Panc1 (cell line): ENCODE measurements at regions not wholly inside any gene's neighbourhood (a gene's known extent, or its start where the extent isn't known, plus 50 kb on each side); places are given as distances from the start of the nearest gene placed in this dataset.

ENCODE experiments used
- ATAC-seq: fragments of 200-7000 bp; cut with Tn5 transposase; 2 replicates; pipeline ENCODE4 v1.9.1; 2020; ENCODE audit warnings: mild to moderate bottlenecking, moderate library complexity
- BruUV-seq: library from RNA; stranded (reverse); fragments of 400-500 nt; replicated peaks from 2 replicates; lab custom pipeline; 2021; lab: Mats Ljungman, UMichigan
- CTCF ChIA-PET: fragments of 300-600 bp; sonication (Branson Sonifier 250); formaldehyde crosslinking; loops from one replicate; lab custom pipeline; 2022; ENCODE audit warnings: antibody characterized with exemption; lab: Charles Lee
- POLR2A ChIA-PET: fragments of 300-600 bp; sonication (Branson Sonifier 250); formaldehyde crosslinking; loops from one replicate; lab custom pipeline; 2022; ENCODE audit warnings: antibody characterized with exemption; lab: Charles Lee
- DNase-seq: peaks from one replicate; pipeline ENCODE4 v3.0.0-alpha.2; 2010; ENCODE audit warnings: low read depth, low spot score
- H3K27ac ChIP-seq: 2 replicates; pipeline ENCODE4 v1.5.1; 2011; ENCODE audit warnings: mild to moderate bottlenecking, low read length, inconsistent platforms
- H3K27me3 ChIP-seq: fragments of 200-500 bp; sonication (Bioruptor generic); 2 replicates; pipeline ENCODE4 v1.6.0; 2014; ENCODE audit warnings: low read length, inconsistent platforms; ENCODE audit not compliant: control insufficient read depth, insufficient read depth
- H3K36me3 ChIP-seq: fragments of 200-500 bp; sonication (Bioruptor generic); 2 replicates; pipeline ENCODE4 v1.5.1; 2014; ENCODE audit warnings: inconsistent platforms, mild to moderate bottlenecking, low read length, moderate library complexity; ENCODE audit not compliant: control insufficient read depth, insufficient read depth
- H3K4me1 ChIP-seq: 2 replicates; pipeline ENCODE4 v1.5.1; 2011; ENCODE audit warnings: inconsistent platforms, mild to moderate bottlenecking, low read length, moderate library complexity; ENCODE audit not compliant: control insufficient read depth, insufficient read depth
- H3K4me3 ChIP-seq, 2 experiments: 2 replicates each; pipeline ENCODE4 v1.5.1; 2011 to 2012; ENCODE audit warnings: low read depth in 2 of 2, low read length in 2 of 2, mild to moderate bottlenecking in 2 of 2, inconsistent platforms in 1 of 2, moderate library complexity in 1 of 2
- H3K9me3 ChIP-seq: fragments of 200-500 bp; sonication (Bioruptor generic); 2 replicates; pipeline ENCODE4 v1.5.1; 2014; ENCODE audit warnings: low read depth, mild to moderate bottlenecking, inconsistent platforms, low read length, moderate library complexity; ENCODE audit not compliant: control insufficient read depth, insufficient read depth
- POLR2AphosphoS5 ChIP-seq: IDR thresholded peaks from 2 replicates; pipeline ENCODE4 v1.6.1; 2012; ENCODE audit warnings: mild to moderate bottlenecking, low read depth, low read length, moderate library complexity
- SIN3A ChIP-seq: IDR thresholded peaks from 2 replicates; pipeline ENCODE4 v1.6.1; 2012; ENCODE audit warnings: low read depth, mild to moderate bottlenecking, low read length, moderate library complexity, borderline replicate concordance; ENCODE audit not compliant: insufficient read depth
- TCF7L2 ChIP-seq: IDR thresholded peaks from 2 replicates; pipeline ENCODE4 v1.6.1; 2011; ENCODE audit warnings: mild to moderate bottlenecking, low read depth, low read length, inconsistent platforms
- in situ Hi-C: cut with HindIII; loops from 2 replicates; pipeline ENCODE4 v1.10.0; 2016; ENCODE audit warnings: low sequenced_read_pairs, low pct_unique_long_range_greater_than_20kb
- intact Hi-C: fragments of 100-400 bp; cut with micrococcal nuclease; formaldehyde crosslinking; loops from one replicate; pipeline ENCODE4 v1.10.0; 2022; ENCODE audit not compliant: unreplicated experiment
- TF ChIP-seq, protein P1 (sequence below): fragments of 450-650 bp; IDR thresholded peaks from 2 replicates; pipeline ENCODE4 v1.5.1; 2017; ENCODE audit warnings: mild to moderate bottlenecking
- TF ChIP-seq, protein P2 (sequence below), 2 experiments: IDR thresholded peaks; 2 replicates each; pipeline ENCODE4 v1.6.1; 2011 to 2012; ENCODE audit warnings: low read depth in 2 of 2, control low read depth in 1 of 2, low read length in 1 of 2, mild to moderate bottlenecking in 1 of 2, moderate library complexity in 1 of 2; ENCODE audit not compliant: insufficient read depth in 1 of 2

DNA sequence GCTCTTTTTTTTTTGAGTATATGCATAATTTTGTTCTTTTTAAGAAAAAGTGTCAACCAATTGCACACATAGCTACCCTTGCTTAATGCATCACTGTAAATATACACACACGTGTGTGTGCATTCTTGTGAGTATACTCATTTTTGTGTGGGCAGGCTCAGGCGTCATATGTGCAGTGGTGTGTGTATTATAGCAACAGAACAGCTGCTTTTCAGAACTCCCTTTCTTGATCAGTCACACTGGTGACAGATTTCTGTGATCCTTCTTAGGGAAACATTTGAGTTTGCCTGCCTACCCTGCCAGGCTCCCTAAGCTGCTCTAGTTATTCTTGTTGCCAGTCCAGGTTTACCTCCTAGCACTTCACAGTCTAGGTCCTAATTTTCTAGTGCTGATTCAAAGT is 287.0 kb upstream of the SEMA6A start:
- H3K4me3 ChIP-seq, result no peak overlapping the region
- ChIA-PET POLR2A (interaction anchor here (1.1 kb wide), 1 partner anchor 247 kb away, joined by 6 read pairs; no protein-coding TSS in a partner anchor), CTCF (no interaction called here)
- no TSS peak for BruUV-seq
- intact Hi-C loops, result no loop called here
- H3K9me3 ChIP-seq, result no peaks in the 10 kb centered on the region
- no peaks in the 10 kb centered on the region for H3K36me3 ChIP-seq
- H3K4me1 ChIP-seq, result no peaks in the 10 kb centered on the region
- TF ChIP-seq POLR2AphosphoS5 (no peak), TCF7L2 (no peak)
- no peaks in the 10 kb centered on the region for H3K27me3 ChIP-seq
- no peak overlapping the region for H3K27ac ChIP-seq
- no peak for ATAC-seq
- no peak for DNase-seq
- in situ Hi-C loops, result no loop called here

DNA sequence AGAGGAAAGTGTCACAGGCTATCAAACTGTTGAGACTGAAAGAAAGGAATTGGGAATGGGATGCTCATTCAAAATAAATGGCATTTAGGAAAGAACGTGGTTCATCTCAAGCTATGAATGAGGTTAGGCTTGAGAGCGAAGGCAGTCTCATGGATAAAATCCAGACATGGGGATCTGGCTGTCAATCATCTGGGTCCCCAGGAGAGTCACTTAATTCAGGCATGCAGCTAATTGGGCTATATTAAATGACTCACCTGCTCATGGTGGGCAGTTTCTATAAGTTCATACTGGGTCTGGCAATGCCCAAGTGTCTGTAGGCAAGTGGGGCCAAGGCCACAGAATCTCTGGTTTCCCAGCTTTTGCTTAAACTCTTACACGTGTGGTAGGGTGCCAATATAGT is 286.5 kb upstream of the SEMA6A start:
- ChIA-PET CTCF (no interaction called here), POLR2A (interaction anchor here (1.1 kb wide), 1 partner anchor 246 kb away, joined by 6 read pairs; no protein-coding TSS in a partner anchor)
- Histone ChIP-seq H3K4me3 (no peak overlapping the region), H3K27ac (no peak overlapping the region), H3K4me1 (no peaks in the 10 kb centered on the region), H3K9me3 (no peaks in the 10 kb centered on the region), H3K27me3 (no peaks in the 10 kb centered on the region), H3K36me3 (no peaks in the 10 kb centered on the region)
- intact Hi-C loops (no loop called here), in situ Hi-C loops (no loop called here)
- DNase-seq (no peak), ATAC-seq (no peak)
- TF ChIP-seq, protein P1, sequence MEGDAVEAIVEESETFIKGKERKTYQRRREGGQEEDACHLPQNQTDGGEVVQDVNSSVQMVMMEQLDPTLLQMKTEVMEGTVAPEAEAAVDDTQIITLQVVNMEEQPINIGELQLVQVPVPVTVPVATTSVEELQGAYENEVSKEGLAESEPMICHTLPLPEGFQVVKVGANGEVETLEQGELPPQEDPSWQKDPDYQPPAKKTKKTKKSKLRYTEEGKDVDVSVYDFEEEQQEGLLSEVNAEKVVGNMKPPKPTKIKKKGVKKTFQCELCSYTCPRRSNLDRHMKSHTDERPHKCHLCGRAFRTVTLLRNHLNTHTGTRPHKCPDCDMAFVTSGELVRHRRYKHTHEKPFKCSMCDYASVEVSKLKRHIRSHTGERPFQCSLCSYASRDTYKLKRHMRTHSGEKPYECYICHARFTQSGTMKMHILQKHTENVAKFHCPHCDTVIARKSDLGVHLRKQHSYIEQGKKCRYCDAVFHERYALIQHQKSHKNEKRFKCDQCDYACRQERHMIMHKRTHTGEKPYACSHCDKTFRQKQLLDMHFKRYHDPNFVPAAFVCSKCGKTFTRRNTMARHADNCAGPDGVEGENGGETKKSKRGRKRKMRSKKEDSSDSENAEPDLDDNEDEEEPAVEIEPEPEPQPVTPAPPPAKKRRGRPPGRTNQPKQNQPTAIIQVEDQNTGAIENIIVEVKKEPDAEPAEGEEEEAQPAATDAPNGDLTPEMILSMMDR, result no peak
- TF ChIP-seq, protein P2, sequence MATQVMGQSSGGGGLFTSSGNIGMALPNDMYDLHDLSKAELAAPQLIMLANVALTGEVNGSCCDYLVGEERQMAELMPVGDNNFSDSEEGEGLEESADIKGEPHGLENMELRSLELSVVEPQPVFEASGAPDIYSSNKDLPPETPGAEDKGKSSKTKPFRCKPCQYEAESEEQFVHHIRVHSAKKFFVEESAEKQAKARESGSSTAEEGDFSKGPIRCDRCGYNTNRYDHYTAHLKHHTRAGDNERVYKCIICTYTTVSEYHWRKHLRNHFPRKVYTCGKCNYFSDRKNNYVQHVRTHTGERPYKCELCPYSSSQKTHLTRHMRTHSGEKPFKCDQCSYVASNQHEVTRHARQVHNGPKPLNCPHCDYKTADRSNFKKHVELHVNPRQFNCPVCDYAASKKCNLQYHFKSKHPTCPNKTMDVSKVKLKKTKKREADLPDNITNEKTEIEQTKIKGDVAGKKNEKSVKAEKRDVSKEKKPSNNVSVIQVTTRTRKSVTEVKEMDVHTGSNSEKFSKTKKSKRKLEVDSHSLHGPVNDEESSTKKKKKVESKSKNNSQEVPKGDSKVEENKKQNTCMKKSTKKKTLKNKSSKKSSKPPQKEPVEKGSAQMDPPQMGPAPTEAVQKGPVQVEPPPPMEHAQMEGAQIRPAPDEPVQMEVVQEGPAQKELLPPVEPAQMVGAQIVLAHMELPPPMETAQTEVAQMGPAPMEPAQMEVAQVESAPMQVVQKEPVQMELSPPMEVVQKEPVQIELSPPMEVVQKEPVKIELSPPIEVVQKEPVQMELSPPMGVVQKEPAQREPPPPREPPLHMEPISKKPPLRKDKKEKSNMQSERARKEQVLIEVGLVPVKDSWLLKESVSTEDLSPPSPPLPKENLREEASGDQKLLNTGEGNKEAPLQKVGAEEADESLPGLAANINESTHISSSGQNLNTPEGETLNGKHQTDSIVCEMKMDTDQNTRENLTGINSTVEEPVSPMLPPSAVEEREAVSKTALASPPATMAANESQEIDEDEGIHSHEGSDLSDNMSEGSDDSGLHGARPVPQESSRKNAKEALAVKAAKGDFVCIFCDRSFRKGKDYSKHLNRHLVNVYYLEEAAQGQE (IDR thresholded peaks at IDR 0.05; ENCODE audit: insufficient read depth in 1 of 2, low read depth in 2 of 2, low read length in 1 of 2), result no peak
- TF ChIP-seq SIN3A, result no peak
- TF ChIP-seq POLR2AphosphoS5, result no peak
- TF ChIP-seq TCF7L2, result no peak
- no TSS peak for BruUV-seq

DNA sequence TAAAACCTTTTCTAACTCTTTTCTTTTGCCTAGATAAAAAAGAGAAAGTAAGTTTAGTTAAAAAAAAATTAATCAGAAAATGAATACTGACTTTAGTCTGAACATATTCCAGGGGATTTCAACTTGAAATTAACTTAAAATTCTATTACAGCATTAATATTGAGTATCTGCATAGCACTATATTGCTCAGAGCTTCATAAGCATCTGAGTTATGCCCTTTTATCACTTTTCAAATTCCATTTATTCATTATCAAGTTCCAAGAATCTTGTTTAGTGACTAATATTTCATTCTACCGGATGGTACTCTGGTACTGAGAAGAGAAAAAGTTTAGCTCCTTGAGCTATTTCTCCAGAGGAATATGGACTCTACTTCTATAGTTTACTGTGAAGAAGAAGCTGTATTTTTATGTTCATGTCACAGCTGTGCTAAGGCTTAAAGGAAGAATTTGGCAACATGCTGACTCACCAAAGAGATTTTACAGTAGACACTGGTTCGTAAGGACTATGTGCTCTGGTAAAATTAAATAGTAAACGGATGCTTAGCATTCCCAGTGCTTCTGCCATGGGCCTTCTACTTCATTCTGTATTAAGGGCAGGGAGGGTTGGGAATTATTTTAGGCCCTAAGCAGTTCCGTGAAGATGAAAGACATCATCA is 285.2 kb upstream of the SEMA6A start:
- intact Hi-C loops, result no loop called here

More for the DNA sequence above, 285.2 kb upstream of the SEMA6A start:
- POLR2A ChIA-PET, result no interaction called here
- Histone ChIP-seq H3K27ac (no peak overlapping the region), H3K9me3 (no peaks in the 10 kb centered on the region), H3K27me3 (no peaks in the 10 kb centered on the region), H3K4me1 (no peaks in the 10 kb centered on the region), H3K4me3 (no peak overlapping the region), H3K36me3 (no peaks in the 10 kb centered on the region)
- in situ Hi-C loops, result no loop called here
- TF ChIP-seq SIN3A (no peak), TCF7L2 (no peak), POLR2AphosphoS5 (no peak)
- TF ChIP-seq, protein P1, result no peak
- TF ChIP-seq, protein P2 (IDR thresholded peaks at IDR 0.05; ENCODE audit: insufficient read depth in 1 of 2, low read depth in 2 of 2, low read length in 1 of 2), result no peak
- DNase-seq (no peak), ATAC-seq (no peak)
- no TSS peak for BruUV-seq
- CTCF ChIA-PET, result no interaction called here
